Lower lobe of right lung (tissue), 2 donors: ENCODE measurements at regions not wholly inside any gene's neighbourhood (a gene's known extent, or its start where the extent isn't known, plus 50 kb on each side); places are given as distances from the start of the nearest gene placed in this dataset.

Experiments used
- ATAC-seq, 2 donors: fragments of 200-7000 bp; cut with Tn5 transposase; one replicate each; pipeline ENCODE4 v1.9.1; 2020 to 2022; ENCODE audit warnings: mild to moderate bottlenecking in 2 of 2, moderate library complexity in 2 of 2
- DNase-seq: peaks from one replicate; pipeline ENCODE4 v3.0.0-alpha.2; 2020
- H3K27ac ChIP-seq: fragments of 200-600 bp; one replicate; pipeline ENCODE4 v1.8.0; 2022
- H3K27me3 ChIP-seq: fragments of 200-600 bp; one replicate; pipeline ENCODE4 v1.8.0; 2022; ENCODE audit warnings: low read depth
- H3K36me3 ChIP-seq: fragments of 200-600 bp; one replicate; pipeline ENCODE4 v1.8.0; 2022; ENCODE audit warnings: mild to moderate bottlenecking
- H3K4me1 ChIP-seq: fragments of 200-600 bp; one replicate; pipeline ENCODE4 v1.8.0; 2022
- H3K4me3 ChIP-seq: fragments of 200-600 bp; one replicate; pipeline ENCODE4 v1.8.0; 2022; ENCODE audit warnings: mild to moderate bottlenecking
- H3K9me3 ChIP-seq: fragments of 200-600 bp; one replicate; pipeline ENCODE4 v1.8.0; 2022
- CTCF ChIP-seq: fragments of 200-600 bp; IDR thresholded peaks from one replicate; pipeline ENCODE4 v1.8.0; 2022; ENCODE audit warnings: antibody characterized with exemption, mild to moderate bottlenecking
- intact Hi-C: fragments of 100-400 bp; cut with DNase I; formaldehyde crosslinking; loops from one replicate; pipeline ENCODE4 v1.11.0; 2022
- donor health status: DM: no; HTN: yes; CAD: no; lungs with severe emphysema.

GRCh38 chr4:108450236-108450898 is 170.0 kb upstream of the RPL34 start:
- intact Hi-C loops, result no loop called here
- no peaks in the 10 kb centered on the region for H3K36me3 ChIP-seq
- H3K4me3 ChIP-seq, result no peak overlapping the region
- TF ChIP-seq CTCF, result no peak
- H3K27ac ChIP-seq, result no peak overlapping the region
- H3K9me3 ChIP-seq, result no peaks in the 10 kb centered on the region
- no peaks in the 10 kb centered on the region for H3K4me1 ChIP-seq
- ATAC-seq (no peak), DNase-seq (no peak)
- H3K27me3 ChIP-seq, result no peaks in the 10 kb centered on the region

GRCh38 chr4:108449129-108449528 is 171.2 kb upstream of the RPL34 start:
- intact Hi-C loops, result no loop called here
- DNase-seq, result no peak

GRCh38 chr4:108446556-108446955 is 173.8 kb upstream of the RPL34 start:
- Histone ChIP-seq H3K4me1 (no peaks in the 10 kb centered on the region), H3K27me3 (no peaks in the 10 kb centered on the region), H3K27ac (no peak overlapping the region), H3K36me3 (no peaks in the 10 kb centered on the region), H3K4me3 (no peak overlapping the region), H3K9me3 (no peaks in the 10 kb centered on the region)
- intact Hi-C loops, result no loop called here
- TF ChIP-seq CTCF, result no peak
- ATAC-seq (no peak), DNase-seq (no peak)

More at GRCh38 chr4:108449129-108449528, 171.2 kb upstream of the RPL34 start:
- no peak for ATAC-seq
- no peaks in the 10 kb centered on the region for H3K27me3 ChIP-seq
- no peaks in the 10 kb centered on the region for H3K36me3 ChIP-seq
- H3K9me3 ChIP-seq, result no peaks in the 10 kb centered on the region
- no peaks in the 10 kb centered on the region for H3K4me1 ChIP-seq
- no peak for TF ChIP-seq CTCF
- no peak overlapping the region for H3K27ac ChIP-seq
- no peak overlapping the region for H3K4me3 ChIP-seq

GRCh38 chr4:108445716-108446115 is 174.7 kb upstream of the RPL34 start:
- Histone ChIP-seq H3K27me3 (no peaks in the 10 kb centered on the region), H3K4me1 (no peaks in the 10 kb centered on the region), H3K27ac (no peak overlapping the region), H3K36me3 (no peaks in the 10 kb centered on the region), H3K4me3 (no peak overlapping the region), H3K9me3 (no peaks in the 10 kb centered on the region)
- DNase-seq (no peak), ATAC-seq (no peak)
- no peak for TF ChIP-seq CTCF
- intact Hi-C loops, result no loop called here

- H3K4me1 ChIP-seq, result no peaks in the 10 kb centered on the region
- DNase-seq (no peak), ATAC-seq (no peak)
- H3K9me3 ChIP-seq, result no peaks in the 10 kb centered on the region
- TF ChIP-seq CTCF, result no peak
- intact Hi-C loops, result no loop called here
- no peak overlapping the region for H3K4me3 ChIP-seq
- no peaks in the 10 kb centered on the region for H3K27me3 ChIP-seq
- H3K36me3 ChIP-seq, result no peaks in the 10 kb centered on the region
- no peak overlapping the region for H3K27ac ChIP-seq
Observed at GRCh38 chr4:108443585-108443984, 176.8 kb upstream of the RPL34 start.
